H1 (cell line): ENCODE measurements at regions not wholly inside any gene's neighbourhood (a gene's known extent, or its start where the extent isn't known, plus 50 kb on each side); places are given as distances from the start of the nearest gene placed in this dataset.

Experiments used
- CBX5 ChIP-seq: fragments of 300-800, 300-1000 bp; sonication (generic); IDR thresholded peaks from 2 replicates; pipeline ENCODE4 v1.7.1; 2016; ENCODE audit warnings: antibody characterized with exemption, low read length, low read depth
- CHD2 ChIP-seq: IDR thresholded peaks from 2 replicates; pipeline ENCODE4 v1.6.1; 2012; ENCODE audit warnings: low read length, improper control_type of control experiment
- TF ChIP-seq, protein P1 (sequence below), 3 experiments: IDR thresholded peaks; 1 replicate in 2 of 3; 2 replicates in 1 of 3; pipeline versions ENCODE4 v1.5.1 to v1.6.1; 2011; ENCODE audit warnings: low read length in 3 of 3, mild to moderate bottlenecking in 3 of 3, inconsistent platforms in 2 of 3, low read depth in 1 of 3, moderate library complexity in 1 of 3; ENCODE audit not compliant: insufficient read depth in 1 of 3; ENCODE audit errors: control extremely low read depth in 1 of 3

DNA sequence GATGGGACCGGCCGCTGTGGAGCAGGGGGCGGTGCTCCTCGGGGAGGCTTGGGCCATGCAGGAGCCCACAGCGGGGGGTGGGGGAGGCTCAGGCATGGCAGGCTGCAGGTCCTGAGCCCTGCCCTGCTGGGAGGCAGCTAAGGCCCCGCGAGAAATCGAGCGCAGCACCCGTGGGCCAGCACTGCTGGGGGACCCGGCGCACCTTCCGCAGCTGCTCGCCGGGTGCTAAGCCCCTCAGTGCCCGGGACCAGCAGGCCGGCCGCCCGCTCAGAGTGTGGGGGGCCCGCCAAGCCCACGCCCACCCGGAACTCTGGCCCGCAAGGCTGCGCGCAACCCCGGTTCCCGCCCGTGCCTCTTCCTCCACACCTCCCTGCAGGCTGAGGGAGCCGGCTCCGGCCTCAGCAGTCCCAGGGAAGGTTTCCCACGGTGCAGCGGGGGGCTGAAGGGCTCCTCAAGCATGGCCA, 131.5 kb downstream of the SNX18 start:
- TF ChIP-seq, protein P1, sequence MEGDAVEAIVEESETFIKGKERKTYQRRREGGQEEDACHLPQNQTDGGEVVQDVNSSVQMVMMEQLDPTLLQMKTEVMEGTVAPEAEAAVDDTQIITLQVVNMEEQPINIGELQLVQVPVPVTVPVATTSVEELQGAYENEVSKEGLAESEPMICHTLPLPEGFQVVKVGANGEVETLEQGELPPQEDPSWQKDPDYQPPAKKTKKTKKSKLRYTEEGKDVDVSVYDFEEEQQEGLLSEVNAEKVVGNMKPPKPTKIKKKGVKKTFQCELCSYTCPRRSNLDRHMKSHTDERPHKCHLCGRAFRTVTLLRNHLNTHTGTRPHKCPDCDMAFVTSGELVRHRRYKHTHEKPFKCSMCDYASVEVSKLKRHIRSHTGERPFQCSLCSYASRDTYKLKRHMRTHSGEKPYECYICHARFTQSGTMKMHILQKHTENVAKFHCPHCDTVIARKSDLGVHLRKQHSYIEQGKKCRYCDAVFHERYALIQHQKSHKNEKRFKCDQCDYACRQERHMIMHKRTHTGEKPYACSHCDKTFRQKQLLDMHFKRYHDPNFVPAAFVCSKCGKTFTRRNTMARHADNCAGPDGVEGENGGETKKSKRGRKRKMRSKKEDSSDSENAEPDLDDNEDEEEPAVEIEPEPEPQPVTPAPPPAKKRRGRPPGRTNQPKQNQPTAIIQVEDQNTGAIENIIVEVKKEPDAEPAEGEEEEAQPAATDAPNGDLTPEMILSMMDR (IDR thresholded peaks at IDR 0.05; ENCODE audit: control extremely low read depth in 1 of 3, insufficient read depth in 1 of 3, low read depth in 1 of 3, low read length in 3 of 3): no peak
- no peak for TF ChIP-seq CHD2
- no peak for TF ChIP-seq CBX5
